DOHH2 (cell line): ENCODE measurements at regions not wholly inside any gene's neighbourhood (a gene's known extent, or its start where the extent isn't known, plus 50 kb on each side); places are given as distances from the start of the nearest gene placed in this dataset.

Experiments
- H3F3A ChIP-seq: fragments of 200-600 bp; sonication (generic), shearing (Covaris generic); 2 replicates; pipeline ENCODE4 v1.6.0; 2016; ENCODE audit warnings: antibody characterized with exemption, mild to moderate bottlenecking; ENCODE audit not compliant: control insufficient read depth, insufficient read depth
- H3K27ac ChIP-seq: fragments of 200-600 bp; sonication (generic); 2 replicates; pipeline ENCODE4 v1.5.1; 2014; ENCODE audit warnings: low read depth, mild to moderate bottlenecking, low read length, moderate library complexity
- H3K27me3 ChIP-seq: fragments of 200-600 bp; sonication (generic); 2 replicates; pipeline ENCODE4 v1.6.1; 2014; ENCODE audit warnings: mild to moderate bottlenecking, low read length, mixed read lengths; ENCODE audit not compliant: control insufficient read depth
- H3K36me3 ChIP-seq: fragments of 200-600 bp; sonication (generic); 2 replicates; pipeline ENCODE4 v1.6.1; 2014; ENCODE audit warnings: mild to moderate bottlenecking, low read length, moderate library complexity, mixed read lengths; ENCODE audit not compliant: control insufficient read depth
- H3K4me1 ChIP-seq: fragments of 200-600 bp; sonication (generic); 2 replicates; pipeline ENCODE4 v1.6.1; 2014; ENCODE audit warnings: mild to moderate bottlenecking, low read length, mixed read lengths; ENCODE audit not compliant: control insufficient read depth
- H3K4me2 ChIP-seq: fragments of 200-600 bp; sonication (generic); 2 replicates; pipeline ENCODE4 v1.6.0; 2014; ENCODE audit warnings: mild to moderate bottlenecking, low read length, moderate library complexity
- H3K4me3 ChIP-seq: fragments of 200-600 bp; sonication (generic); 2 replicates; pipeline ENCODE4 v1.5.1; 2014; ENCODE audit warnings: mild to moderate bottlenecking, low read length, mixed read lengths
- H3K79me2 ChIP-seq: fragments of 200-600 bp; sonication (generic); 2 replicates; pipeline ENCODE4 v1.6.1; 2014; ENCODE audit warnings: mild to moderate bottlenecking, low read length, mixed read lengths; ENCODE audit not compliant: control insufficient read depth
- H3K9me2 ChIP-seq: fragments of 200-600 bp; sonication (generic); replicated peaks from 2 replicates; pipeline ENCODE4 v1.6.1; 2014; ENCODE audit warnings: mild to moderate bottlenecking, low read length, mixed read lengths; ENCODE audit not compliant: control insufficient read depth
- H3K9me3 ChIP-seq: fragments of 200-600 bp; sonication (generic); 2 replicates; pipeline ENCODE4 v1.6.1; 2014; ENCODE audit warnings: antibody characterized with exemption, low read length, mixed read lengths; ENCODE audit not compliant: control insufficient read depth, insufficient read depth
- H4K20me1 ChIP-seq: fragments of 200-600 bp; sonication (generic); 2 replicates; pipeline ENCODE4 v1.6.0; 2014; ENCODE audit warnings: low read depth, mild to moderate bottlenecking, antibody characterized with exemption, low read length, moderate library complexity; ENCODE audit not compliant: control insufficient read depth, insufficient read depth
- CTCF ChIP-seq: fragments of 200-600 bp; sonication (generic); IDR thresholded peaks from one replicate; pipeline ENCODE4 v1.5.1; 2014; ENCODE audit warnings: antibody characterized with exemption, mild to moderate bottlenecking, low read depth, low read length; ENCODE audit not compliant: poor library complexity, severe bottlenecking
- EZH2phosphoT487 ChIP-seq: fragments of 200-600 bp; sonication (generic); IDR thresholded peaks from 2 replicates; pipeline ENCODE4 v1.6.1; 2017; ENCODE audit warnings: borderline replicate concordance, mild to moderate bottlenecking, antibody characterized with exemption, low read length, moderate library complexity, mixed read lengths

- H3K4me2 ChIP-seq, result no peak overlapping the region
- no peaks in the 10 kb centered on the region for H3K27me3 ChIP-seq
- no peaks in the 10 kb centered on the region for H3K4me1 ChIP-seq
These were observed 347.4 kb downstream of the LIG4 start for GRCh38 chr13:107867701-107868661.

GRCh38 chr13:107866941-107867623, 348.3 kb downstream of the LIG4 start:
- Histone ChIP-seq H3K79me2 (no peaks in the 10 kb centered on the region), H3K27me3 (no peaks in the 10 kb centered on the region), H3K9me2 (no peaks in the 10 kb centered on the region), H3K4me2 (no peak overlapping the region), H4K20me1 (no peaks in the 10 kb centered on the region), H3K27ac (no peak overlapping the region), H3F3A (no peaks in the 10 kb centered on the region), H3K4me3 (no peak overlapping the region), H3K4me1 (no peaks in the 10 kb centered on the region), H3K36me3 (no peaks in the 10 kb centered on the region), H3K9me3 (peaks cover 4% of the 10 kb centered on the region; the same call in 1 of the 2 replicates)
- TF ChIP-seq EZH2phosphoT487, result no peak
- TF ChIP-seq CTCF, result no peak

More at GRCh38 chr13:107867701-107868661, 347.4 kb downstream of the LIG4 start:
- no peaks in the 10 kb centered on the region for H3K36me3 ChIP-seq
- no peaks in the 10 kb centered on the region for H3F3A ChIP-seq
- no peaks in the 10 kb centered on the region for H4K20me1 ChIP-seq
- no peak overlapping the region for H3K4me3 ChIP-seq
- no peaks in the 10 kb centered on the region for H3K9me2 ChIP-seq
- no peak overlapping the region for H3K27ac ChIP-seq
- peaks cover 4% of the 10 kb centered on the region; the same call in 1 of the 2 replicates for H3K9me3 ChIP-seq
- no peak for TF ChIP-seq CTCF
- TF ChIP-seq EZH2phosphoT487, result no peak
- no peaks in the 10 kb centered on the region for H3K79me2 ChIP-seq

GRCh38 chr13:107866032-107866940, 349.1 kb downstream of the LIG4 start:
- Histone ChIP-seq H3K4me2 (no peak overlapping the region), H3K4me1 (no peaks in the 10 kb centered on the region), H3K4me3 (no peak overlapping the region), H4K20me1 (no peaks in the 10 kb centered on the region), H3K9me2 (no peaks in the 10 kb centered on the region), H3K9me3 (peaks cover 4% of the 10 kb centered on the region; the same call in 1 of the 2 replicates), H3K27me3 (no peaks in the 10 kb centered on the region), H3K36me3 (no peaks in the 10 kb centered on the region), H3F3A (no peaks in the 10 kb centered on the region), H3K79me2 (no peaks in the 10 kb centered on the region), H3K27ac (no peak overlapping the region)
- TF ChIP-seq CTCF (no peak), EZH2phosphoT487 (no peak)
